Smooth muscle cell (in vitro differentiated cells): ENCODE measurements at regions not wholly inside any gene's neighbourhood (a gene's known extent, or its start where the extent isn't known, plus 50 kb on each side); places are given as distances from the start of the nearest gene placed in this dataset.
A peak's percentile ranks its signal among the peaks of the same experiment; 100 is the strongest.

Experiments used
- DNase-seq: peaks from one replicate; lab custom pipeline; 2025; ENCODE audit not compliant: unreplicated experiment; lab: John Stamatoyannopoulos, UW
- H2AFZ ChIP-seq: fragments of 200-600 bp; sonication (generic); 2 replicates; pipeline ENCODE4 v1.6.0; 2016; ENCODE audit warnings: antibody characterized with exemption, low read depth, mild to moderate bottlenecking
- H3F3A ChIP-seq: fragments of 200-600 bp; sonication (generic); 2 replicates; pipeline ENCODE4 v1.6.0; 2017; ENCODE audit warnings: antibody characterized with exemption, low read depth
- H3K27ac ChIP-seq: fragments of 200-600 bp; sonication (generic); 2 replicates; pipeline ENCODE4 v1.5.1; 2016; ENCODE audit warnings: low read depth, mild to moderate bottlenecking
- H3K27me3 ChIP-seq: fragments of 200-600 bp; sonication (generic); 2 replicates; pipeline ENCODE4 v1.6.1; 2016; ENCODE audit warnings: low read depth, mild to moderate bottlenecking
- H3K36me3 ChIP-seq: fragments of 200-600 bp; sonication (generic); 2 replicates; pipeline ENCODE4 v1.5.1; 2016; ENCODE audit warnings: low read depth
- H3K4me1 ChIP-seq: fragments of 200-600 bp; sonication (generic); 2 replicates; pipeline ENCODE4 v1.5.1; 2016; ENCODE audit warnings: low read depth
- H3K4me2 ChIP-seq: fragments of 200-600 bp; sonication (generic); 2 replicates; pipeline ENCODE4 v1.6.0; 2016; ENCODE audit warnings: mild to moderate bottlenecking
- H3K4me3 ChIP-seq: fragments of 200-600 bp; sonication (generic); 2 replicates; pipeline ENCODE4 v1.5.1; 2016; ENCODE audit warnings: mild to moderate bottlenecking
- H3K79me2 ChIP-seq: fragments of 200-600 bp; sonication (generic); 2 replicates; pipeline ENCODE4 v1.6.0; 2016; ENCODE audit warnings: low read depth, mild to moderate bottlenecking
- H3K9ac ChIP-seq: fragments of 200-600 bp; sonication (generic); 2 replicates; pipeline ENCODE4 v1.6.0; 2016; ENCODE audit warnings: low read depth
- H3K9me3 ChIP-seq: fragments of 200-600 bp; sonication (generic); replicated peaks from 2 replicates; pipeline ENCODE4 v1.5.1; 2016; ENCODE audit warnings: low read depth
- H4K20me1 ChIP-seq: fragments of 200-600 bp; sonication (generic); 2 replicates; pipeline ENCODE4 v1.6.0; 2016; ENCODE audit warnings: low read depth
- CTCF ChIP-seq: fragments of 200-600 bp; sonication (generic); IDR thresholded peaks from 2 replicates; pipeline ENCODE4 v1.5.1; 2017; ENCODE audit warnings: borderline replicate concordance, mild to moderate bottlenecking, antibody characterized with exemption; ENCODE audit not compliant: insufficient read depth, poor library complexity, severe bottlenecking
- WGBS: methylation state at CpG from one replicate; pipeline ENCODE4 v1.1.7; 2016; ENCODE audit warnings: low lambda C conversion rate; 5-methylcytosine and 5-hydroxymethylcytosine counted together

GRCh38 chr6:114783083-114783482, 440.3 kb upstream of the HS3ST5 start:
- no peaks in the 10 kb centered on the region for H3K4me1 ChIP-seq
- H3K36me3 ChIP-seq = no peaks in the 10 kb centered on the region
- H3K4me3 ChIP-seq = no peak overlapping the region
- H3K27ac ChIP-seq = no peak overlapping the region
- H4K20me1 ChIP-seq = no peaks in the 10 kb centered on the region
- no peak for TF ChIP-seq CTCF
- no peaks in the 10 kb centered on the region for H3K27me3 ChIP-seq
- H2AFZ ChIP-seq = no peak overlapping the region
- peaks cover 6% of the 10 kb centered on the region for H3K9me3 ChIP-seq
- no peak overlapping the region for H3K9ac ChIP-seq
- no peaks in the 10 kb centered on the region for H3K79me2 ChIP-seq
- H3F3A ChIP-seq = no peaks in the 10 kb centered on the region
- H3K4me2 ChIP-seq = no peak overlapping the region
- DNase-seq = no peak

- H2AFZ ChIP-seq = no peak overlapping the region
- no peaks in the 10 kb centered on the region for H4K20me1 ChIP-seq
- no peaks in the 10 kb centered on the region for H3K27me3 ChIP-seq
- WGBS = 82% methylated on average over 2 of the region's 2 CpGs
- no peaks in the 10 kb centered on the region for H3K9me3 ChIP-seq
- H3K79me2 ChIP-seq = no peaks in the 10 kb centered on the region
- no peaks in the 10 kb centered on the region for H3K36me3 ChIP-seq
- H3F3A ChIP-seq = no peaks in the 10 kb centered on the region
- H3K27ac ChIP-seq = no peak overlapping the region
- H3K4me2 ChIP-seq = no peak overlapping the region
- H3K4me1 ChIP-seq = no peaks in the 10 kb centered on the region
- no peak for TF ChIP-seq CTCF
- no peak for DNase-seq
- no peak overlapping the region for H3K4me3 ChIP-seq
- H3K9ac ChIP-seq = no peak overlapping the region
Observed at GRCh38 chr6:114764866-114765265, 422.0 kb upstream of the HS3ST5 start.

- H4K20me1 ChIP-seq = no peaks in the 10 kb centered on the region
- WGBS = 88% methylated on average over 4 of the region's 4 CpGs
- no peaks in the 10 kb centered on the region for H3K9me3 ChIP-seq
- H3K36me3 ChIP-seq = no peaks in the 10 kb centered on the region
- H2AFZ ChIP-seq = peak overlapping the region; percentile 61
- H3K27me3 ChIP-seq = no peaks in the 10 kb centered on the region
- TF ChIP-seq CTCF = no peak
- DNase-seq = no peak
- H3K9ac ChIP-seq = no peak overlapping the region
- H3K27ac ChIP-seq = no peak overlapping the region
- no peak overlapping the region for H3K4me2 ChIP-seq
- no peaks in the 10 kb centered on the region for H3K4me1 ChIP-seq
- no peaks in the 10 kb centered on the region for H3F3A ChIP-seq
- H3K4me3 ChIP-seq = no peak overlapping the region
- H3K79me2 ChIP-seq = no peaks in the 10 kb centered on the region
Observed at GRCh38 chr6:114762145-114762544, 419.3 kb upstream of the HS3ST5 start.

DNA sequence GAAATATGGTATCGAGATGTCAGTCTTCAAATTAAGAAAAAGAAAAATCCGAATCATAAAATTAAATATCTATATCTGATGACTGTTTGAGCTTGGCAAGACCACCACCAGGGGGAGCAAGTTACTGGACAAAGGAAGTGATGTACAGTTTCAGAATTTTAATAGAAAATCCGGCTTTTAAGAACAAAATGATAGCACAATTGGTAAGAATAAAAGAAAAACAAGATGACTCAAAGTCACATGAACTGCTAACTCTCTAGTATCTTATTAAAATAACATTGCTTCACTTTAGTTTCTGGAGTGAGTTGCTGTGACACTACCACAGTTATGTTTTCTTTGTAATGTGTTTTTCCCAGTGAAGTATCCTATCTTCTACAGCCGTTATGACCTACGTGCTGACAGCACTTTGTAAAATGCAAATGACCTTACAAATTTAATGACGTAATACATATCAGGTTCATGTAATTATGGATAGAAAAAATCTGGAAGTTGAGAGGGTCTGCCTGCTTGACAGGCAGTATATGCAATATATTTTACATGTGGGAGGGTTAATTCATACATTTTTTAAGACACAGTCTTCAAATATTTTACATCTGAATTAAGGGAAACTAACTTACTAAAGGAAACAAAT, 405.3 kb upstream of the HS3ST5 start:
- no peaks in the 10 kb centered on the region for H3K36me3 ChIP-seq
- WGBS = 37% methylated on average over 6 of the region's 6 CpGs

More for the DNA sequence above, 405.3 kb upstream of the HS3ST5 start:
- TF ChIP-seq CTCF = peak; percentile 93
- Histone ChIP-seq H3K27ac (peak overlapping the region; percentile 5), H3K27me3 (no peaks in the 10 kb centered on the region), H2AFZ (peak overlapping the region; percentile 58), H3K4me1 (no peaks in the 10 kb centered on the region), H3F3A (no peaks in the 10 kb centered on the region), H3K4me2 (peak overlapping the region; percentile 25), H3K9me3 (no peaks in the 10 kb centered on the region), H3K9ac (no peak overlapping the region), H4K20me1 (no peaks in the 10 kb centered on the region), H3K4me3 (no peak overlapping the region), H3K79me2 (no peaks in the 10 kb centered on the region)
- peak; percentile 3 for DNase-seq
